BE2C (cell line): ENCODE measurements at regions not wholly inside any gene's neighbourhood (a gene's known extent, or its start where the extent isn't known, plus 50 kb on each side); places are given as distances from the start of the nearest gene placed in this dataset.
A peak's percentile ranks its signal among the peaks of the same experiment; 100 is the strongest.

Source experiments
- DNase-seq: peaks from one replicate; pipeline ENCODE4 v3.0.0-alpha.2; 2020
- H3K27me3 ChIP-seq: fragments of 250-450 bp; sonication (Bioruptor Pico); 2 replicates; pipeline ENCODE4 v1.5.1; 2020; ENCODE audit warnings: mild to moderate bottlenecking
- H3K36me3 ChIP-seq: fragments of 250-450 bp; sonication (Bioruptor Pico); 2 replicates; pipeline ENCODE4 v1.5.1; 2020; ENCODE audit warnings: mild to moderate bottlenecking
- H3K4me1 ChIP-seq: fragments of 250-450 bp; sonication (Bioruptor Pico); 2 replicates; pipeline ENCODE4 v1.5.1; 2020
- H3K4me3 ChIP-seq: 2 replicates; pipeline ENCODE4 v1.5.1; 2011; ENCODE audit warnings: low read depth, low read length
- H3K9me3 ChIP-seq: fragments of 250-450 bp; sonication (Bioruptor Pico); 2 replicates; pipeline ENCODE4 v1.5.1; 2020
- TF ChIP-seq, protein P1 (sequence below): IDR thresholded peaks from 2 replicates; pipeline ENCODE4 v1.5.1; 2012; ENCODE audit warnings: mild to moderate bottlenecking, low read depth, low read length

- Histone ChIP-seq H3K9me3 (no peaks in the 10 kb centered on the region), H3K4me1 (no peaks in the 10 kb centered on the region), H3K36me3 (no peaks in the 10 kb centered on the region), H3K27me3 (no peaks in the 10 kb centered on the region), H3K4me3 (no peak overlapping the region)
- TF ChIP-seq, protein P1, sequence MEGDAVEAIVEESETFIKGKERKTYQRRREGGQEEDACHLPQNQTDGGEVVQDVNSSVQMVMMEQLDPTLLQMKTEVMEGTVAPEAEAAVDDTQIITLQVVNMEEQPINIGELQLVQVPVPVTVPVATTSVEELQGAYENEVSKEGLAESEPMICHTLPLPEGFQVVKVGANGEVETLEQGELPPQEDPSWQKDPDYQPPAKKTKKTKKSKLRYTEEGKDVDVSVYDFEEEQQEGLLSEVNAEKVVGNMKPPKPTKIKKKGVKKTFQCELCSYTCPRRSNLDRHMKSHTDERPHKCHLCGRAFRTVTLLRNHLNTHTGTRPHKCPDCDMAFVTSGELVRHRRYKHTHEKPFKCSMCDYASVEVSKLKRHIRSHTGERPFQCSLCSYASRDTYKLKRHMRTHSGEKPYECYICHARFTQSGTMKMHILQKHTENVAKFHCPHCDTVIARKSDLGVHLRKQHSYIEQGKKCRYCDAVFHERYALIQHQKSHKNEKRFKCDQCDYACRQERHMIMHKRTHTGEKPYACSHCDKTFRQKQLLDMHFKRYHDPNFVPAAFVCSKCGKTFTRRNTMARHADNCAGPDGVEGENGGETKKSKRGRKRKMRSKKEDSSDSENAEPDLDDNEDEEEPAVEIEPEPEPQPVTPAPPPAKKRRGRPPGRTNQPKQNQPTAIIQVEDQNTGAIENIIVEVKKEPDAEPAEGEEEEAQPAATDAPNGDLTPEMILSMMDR: no peak
- peak; percentile 26 for DNase-seq
Measured at GRCh38 chr5:41629897-41630296, 119.5 kb upstream of the PLCXD3 start.

DNA sequence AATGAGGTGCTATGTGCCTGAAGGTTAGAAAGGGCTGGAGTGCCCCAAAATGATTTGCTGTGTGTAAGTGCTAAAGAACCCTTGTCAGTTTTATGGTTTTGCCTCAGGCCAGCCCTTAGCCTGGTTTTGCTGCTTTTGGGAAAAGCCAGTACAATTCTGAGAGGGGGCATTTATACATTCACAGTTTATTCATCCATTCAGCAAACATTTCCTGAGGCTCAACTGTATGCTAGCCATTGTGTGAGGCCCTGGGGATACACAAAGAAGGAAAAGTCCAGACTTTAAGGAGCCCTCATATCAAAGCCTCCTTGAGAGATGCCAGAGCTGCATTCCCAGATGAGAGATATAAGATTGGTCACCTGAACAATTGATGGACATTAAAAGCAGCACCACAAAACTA lies 115.2 kb upstream of the PLCXD3 start:
- DNase-seq: no peak
- Histone ChIP-seq H3K9me3 (no peaks in the 10 kb centered on the region), H3K4me1 (no peaks in the 10 kb centered on the region), H3K27me3 (no peaks in the 10 kb centered on the region), H3K36me3 (no peaks in the 10 kb centered on the region), H3K4me3 (no peak overlapping the region)
- TF ChIP-seq, protein P1: no peak

- H3K36me3 ChIP-seq: no peaks in the 10 kb centered on the region
- TF ChIP-seq, protein P1: no peak
- H3K4me3 ChIP-seq: no peak overlapping the region
- H3K27me3 ChIP-seq: no peaks in the 10 kb centered on the region
- no peaks in the 10 kb centered on the region for H3K4me1 ChIP-seq
- H3K9me3 ChIP-seq: no peaks in the 10 kb centered on the region
- DNase-seq: no peak
Measured at GRCh38 chr5:41621420-41621819, 111.0 kb upstream of the PLCXD3 start.

GRCh38 chr5:41617843-41618515 lies 107.6 kb upstream of the PLCXD3 start:
- Histone ChIP-seq H3K4me1 (no peaks in the 10 kb centered on the region), H3K36me3 (no peaks in the 10 kb centered on the region), H3K4me3 (no peak overlapping the region), H3K9me3 (no peaks in the 10 kb centered on the region), H3K27me3 (no peaks in the 10 kb centered on the region)
- TF ChIP-seq, protein P1: no peak
- no peak for DNase-seq

DNA sequence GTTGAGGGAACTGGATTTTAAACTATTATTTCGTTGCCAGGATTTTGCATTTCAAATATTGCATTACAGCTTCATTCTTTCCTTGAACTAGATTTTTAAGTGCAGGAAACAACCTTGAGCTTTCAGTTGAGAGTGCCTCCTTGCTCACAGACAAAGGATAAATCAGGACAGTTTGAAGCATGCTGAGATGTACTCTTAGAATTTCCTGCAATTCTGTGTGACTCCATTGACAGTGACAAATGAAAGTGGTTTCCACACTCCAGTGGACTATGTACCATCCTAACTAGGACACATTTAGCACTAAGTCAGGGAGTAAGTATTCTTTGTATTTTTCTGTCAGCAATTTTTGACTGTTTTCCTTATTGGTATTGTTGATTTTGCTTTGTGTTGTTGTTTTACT lies 100.0 kb upstream of the PLCXD3 start:
- Histone ChIP-seq H3K4me1 (no peaks in the 10 kb centered on the region), H3K9me3 (no peaks in the 10 kb centered on the region), H3K36me3 (no peaks in the 10 kb centered on the region), H3K27me3 (0 out of 2 replicates have a peak, but pooled peaks cover 3% of the 10 kb centered on the region), H3K4me3 (no peak overlapping the region)
- no peak for DNase-seq
- TF ChIP-seq, protein P1: no peak

- no peaks in the 10 kb centered on the region for H3K36me3 ChIP-seq
- no peak overlapping the region for H3K4me3 ChIP-seq
- DNase-seq: peak; percentile 8
- TF ChIP-seq, protein P1: no peak
- no peaks in the 10 kb centered on the region for H3K27me3 ChIP-seq
- no peaks in the 10 kb centered on the region for H3K4me1 ChIP-seq
- H3K9me3 ChIP-seq: no peaks in the 10 kb centered on the region
Measured at GRCh38 chr5:41600731-41601130, 90.3 kb upstream of the PLCXD3 start.
